ENCODE measurements at regions not wholly inside any gene's neighbourhood (a gene's known extent, or its start where the extent isn't known, plus 50 kb on each side); places are given as distances from the start of the nearest gene placed in this dataset.
A peak's percentile ranks its signal among the peaks of the same experiment; 100 is the strongest.

- ChIA-PET POLR2A (no interaction called here), CTCF (interaction anchor here (1.4 kb wide), 1 partner anchor 160 kb away, joined by 4 read pairs; no protein-coding TSS in a partner anchor)
- H3K9ac ChIP-seq = 0 out of 2 replicates have a peak overlapping the region, but pooled peaks have one; percentile 34
- no peaks in the 10 kb centered on the region for H3K36me3 ChIP-seq (replicated peaks in 1 of 2; ENCODE audit: control insufficient read depth in 1 of 2, insufficient read depth in 2 of 2, low read length in 1 of 2)
- WGBS (ENCODE audit: low lambda C conversion rate) = 48% methylated on average over 19 of the region's 22 CpGs
- no peak for DNase-seq
- H4K20me1 ChIP-seq (ENCODE audit: insufficient read depth) = no peaks in the 10 kb centered on the region
- no peaks in the 10 kb centered on the region for H3K27me3 ChIP-seq (ENCODE audit: insufficient read depth)
- peak overlapping the region; percentile 58; the same call in 1 of the 2 replicates for H2AFZ ChIP-seq (ENCODE audit: low read depth)
- no peak for TF ChIP-seq GABPA (IDR thresholded peaks at IDR 0.05; ENCODE audit: low read depth)
- TF ChIP-seq RFX5 (IDR thresholded peaks at IDR 0.05; ENCODE audit: low read length) = no peak
- no peak for TF ChIP-seq CHD2 (IDR thresholded peaks at IDR 0.05; ENCODE audit: low read length, partially characterized antibody)
- TF ChIP-seq FOXJ3 (CRISPR knock-in tag; IDR thresholded peaks at IDR 0.05) = no peak
- TF ChIP-seq TEAD4 (IDR thresholded peaks at IDR 0.05; ENCODE audit: borderline replicate concordance, insufficient read depth) = no peak
- no peak for TF ChIP-seq NRF1 (IDR thresholded peaks at IDR 0.05; ENCODE audit: low read depth, low read length)
- TF ChIP-seq, protein P1, sequence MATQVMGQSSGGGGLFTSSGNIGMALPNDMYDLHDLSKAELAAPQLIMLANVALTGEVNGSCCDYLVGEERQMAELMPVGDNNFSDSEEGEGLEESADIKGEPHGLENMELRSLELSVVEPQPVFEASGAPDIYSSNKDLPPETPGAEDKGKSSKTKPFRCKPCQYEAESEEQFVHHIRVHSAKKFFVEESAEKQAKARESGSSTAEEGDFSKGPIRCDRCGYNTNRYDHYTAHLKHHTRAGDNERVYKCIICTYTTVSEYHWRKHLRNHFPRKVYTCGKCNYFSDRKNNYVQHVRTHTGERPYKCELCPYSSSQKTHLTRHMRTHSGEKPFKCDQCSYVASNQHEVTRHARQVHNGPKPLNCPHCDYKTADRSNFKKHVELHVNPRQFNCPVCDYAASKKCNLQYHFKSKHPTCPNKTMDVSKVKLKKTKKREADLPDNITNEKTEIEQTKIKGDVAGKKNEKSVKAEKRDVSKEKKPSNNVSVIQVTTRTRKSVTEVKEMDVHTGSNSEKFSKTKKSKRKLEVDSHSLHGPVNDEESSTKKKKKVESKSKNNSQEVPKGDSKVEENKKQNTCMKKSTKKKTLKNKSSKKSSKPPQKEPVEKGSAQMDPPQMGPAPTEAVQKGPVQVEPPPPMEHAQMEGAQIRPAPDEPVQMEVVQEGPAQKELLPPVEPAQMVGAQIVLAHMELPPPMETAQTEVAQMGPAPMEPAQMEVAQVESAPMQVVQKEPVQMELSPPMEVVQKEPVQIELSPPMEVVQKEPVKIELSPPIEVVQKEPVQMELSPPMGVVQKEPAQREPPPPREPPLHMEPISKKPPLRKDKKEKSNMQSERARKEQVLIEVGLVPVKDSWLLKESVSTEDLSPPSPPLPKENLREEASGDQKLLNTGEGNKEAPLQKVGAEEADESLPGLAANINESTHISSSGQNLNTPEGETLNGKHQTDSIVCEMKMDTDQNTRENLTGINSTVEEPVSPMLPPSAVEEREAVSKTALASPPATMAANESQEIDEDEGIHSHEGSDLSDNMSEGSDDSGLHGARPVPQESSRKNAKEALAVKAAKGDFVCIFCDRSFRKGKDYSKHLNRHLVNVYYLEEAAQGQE (IDR thresholded peaks at IDR 0.05; ENCODE audit: low read depth, low read length) = no peak
- TF ChIP-seq, protein P2, sequence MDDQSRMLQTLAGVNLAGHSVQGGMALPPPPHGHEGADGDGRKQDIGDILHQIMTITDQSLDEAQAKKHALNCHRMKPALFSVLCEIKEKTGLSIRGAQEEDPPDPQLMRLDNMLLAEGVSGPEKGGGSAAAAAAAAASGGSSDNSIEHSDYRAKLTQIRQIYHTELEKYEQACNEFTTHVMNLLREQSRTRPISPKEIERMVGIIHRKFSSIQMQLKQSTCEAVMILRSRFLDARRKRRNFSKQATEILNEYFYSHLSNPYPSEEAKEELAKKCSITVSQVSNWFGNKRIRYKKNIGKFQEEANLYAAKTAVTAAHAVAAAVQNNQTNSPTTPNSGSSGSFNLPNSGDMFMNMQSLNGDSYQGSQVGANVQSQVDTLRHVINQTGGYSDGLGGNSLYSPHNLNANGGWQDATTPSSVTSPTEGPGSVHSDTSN (IDR thresholded peaks at IDR 0.05) = 0 out of 2 replicates have a peak, but pooled peaks have one; percentile 18
- TF ChIP-seq FOSL2 (IDR thresholded peaks at IDR 0.05; ENCODE audit: borderline replicate concordance, low read depth) = peak; percentile 72; the same call in 1 of the 2 replicates
- peak; percentile 42; the same call in 1 of the 2 replicates for TF ChIP-seq TCF12 (IDR thresholded peaks at IDR 0.05)
- no peak for TF ChIP-seq RAD21 (IDR thresholded peaks at IDR 0.05; ENCODE audit: low read length)
- TF ChIP-seq, protein P3, sequence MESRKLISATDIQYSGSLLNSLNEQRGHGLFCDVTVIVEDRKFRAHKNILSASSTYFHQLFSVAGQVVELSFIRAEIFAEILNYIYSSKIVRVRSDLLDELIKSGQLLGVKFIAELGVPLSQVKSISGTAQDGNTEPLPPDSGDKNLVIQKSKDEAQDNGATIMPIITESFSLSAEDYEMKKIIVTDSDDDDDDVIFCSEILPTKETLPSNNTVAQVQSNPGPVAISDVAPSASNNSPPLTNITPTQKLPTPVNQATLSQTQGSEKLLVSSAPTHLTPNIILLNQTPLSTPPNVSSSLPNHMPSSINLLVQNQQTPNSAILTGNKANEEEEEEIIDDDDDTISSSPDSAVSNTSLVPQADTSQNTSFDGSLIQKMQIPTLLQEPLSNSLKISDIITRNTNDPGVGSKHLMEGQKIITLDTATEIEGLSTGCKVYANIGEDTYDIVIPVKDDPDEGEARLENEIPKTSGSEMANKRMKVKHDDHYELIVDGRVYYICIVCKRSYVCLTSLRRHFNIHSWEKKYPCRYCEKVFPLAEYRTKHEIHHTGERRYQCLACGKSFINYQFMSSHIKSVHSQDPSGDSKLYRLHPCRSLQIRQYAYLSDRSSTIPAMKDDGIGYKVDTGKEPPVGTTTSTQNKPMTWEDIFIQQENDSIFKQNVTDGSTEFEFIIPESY (IDR thresholded peaks at IDR 0.05; ENCODE audit: borderline replicate concordance, low read depth) = no peak
- no peak for TF ChIP-seq USF2 (IDR thresholded peaks at IDR 0.05; ENCODE audit: borderline replicate concordance, low read depth, low read length)
- TF ChIP-seq NFIC (IDR thresholded peaks at IDR 0.05; ENCODE audit: borderline replicate concordance) = no peak
- peak; percentile 74 for TF ChIP-seq JUND (IDR thresholded peaks at IDR 0.05)
- TF ChIP-seq MAX (IDR thresholded peaks at IDR 0.05; ENCODE audit: low read depth) = peak; percentile 50; the same call in 1 of the 2 replicates
- H3K9me2 ChIP-seq = no peaks in the 10 kb centered on the region
- H3K4me2 ChIP-seq = 0 out of 2 replicates have a peak overlapping the region, but pooled peaks have one; percentile 34
- peaks cover 3% of the 10 kb centered on the region for H3F3A ChIP-seq (replicated peaks; ENCODE audit: insufficient read depth)
- H3K79me2 ChIP-seq (ENCODE audit: insufficient read depth) = no peaks in the 10 kb centered on the region
- H3K9me3 ChIP-seq = no peaks in the 10 kb centered on the region
- peak overlapping the region in 1 of 2 experiments; percentile 71; a peak in 2 of 4 replicates for H3K27ac ChIP-seq (ENCODE audit: low read depth in 2 of 2, low read length in 1 of 2)
- no peak overlapping the region for H3K4me3 ChIP-seq (ENCODE audit: low read depth in 2 of 2, low read length in 1 of 2)
- peaks cover 12 to 24% of the 10 kb centered on the region in 2 experiments; a peak in 3 of 4 replicates for H3K4me1 ChIP-seq (ENCODE audit: control insufficient read depth in 1 of 2, insufficient read depth in 2 of 2, low read depth in 1 of 2, low read length in 1 of 2)
These were observed 110.9 kb downstream of the ASB7 start for GRCh38 chr15:100713163-100713867.
